HepG2 (cell line): ENCODE measurements at regions not wholly inside any gene's neighbourhood (a gene's known extent, or its start where the extent isn't known, plus 50 kb on each side); places are given as distances from the start of the nearest gene placed in this dataset.

ENCODE experiments used
- ARID4A ChIP-seq: sonication (generic); formaldehyde crosslinking; IDR thresholded peaks from 2 replicates; pipeline ENCODE4 v1.5.0; 2020; ENCODE audit warnings: mild to moderate bottlenecking, missing genetic modification reagents, borderline replicate concordance
- ARNT2 ChIP-seq: sonication (generic); formaldehyde crosslinking; IDR thresholded peaks from 2 replicates; pipeline ENCODE4 v1.8.0; 2022; ENCODE audit warnings: mild to moderate bottlenecking, low read depth, missing genetic modification reagents, moderate library complexity
- BRD4 ChIP-seq: sonication (generic); formaldehyde crosslinking; IDR thresholded peaks from 2 replicates; pipeline ENCODE4 v1.4.0; 2020; ENCODE audit warnings: missing genetic modification reagents
- DMAP1 ChIP-seq: IDR thresholded peaks from 2 replicates; pipeline ENCODE4 v1.6.1; 2016
- GATAD2A ChIP-seq: IDR thresholded peaks from 2 replicates; pipeline ENCODE4 v1.6.1; 2016
- IKZF4 ChIP-seq: sonication (generic); formaldehyde crosslinking; IDR thresholded peaks from 2 replicates; pipeline ENCODE4 v1.5.1; 2020; ENCODE audit warnings: borderline replicate concordance, mild to moderate bottlenecking, low read depth, missing genetic modification reagents; ENCODE audit errors: not compliant biosample characterization
- KDM6A ChIP-seq: IDR thresholded peaks from 2 replicates; pipeline ENCODE4 v1.6.1; 2016; ENCODE audit warnings: low read depth
- NFIB ChIP-seq: sonication (generic); formaldehyde crosslinking; IDR thresholded peaks from 2 replicates; pipeline ENCODE4 v1.9.0; 2021; ENCODE audit warnings: missing genetic modification reagents, mild to moderate bottlenecking, borderline replicate concordance
- NPAS2 ChIP-seq: sonication (generic); formaldehyde crosslinking; IDR thresholded peaks from 2 replicates; pipeline ENCODE4 v1.8.0; 2022; ENCODE audit warnings: mild to moderate bottlenecking, missing genetic modification reagents, borderline replicate concordance
- NR2C2 ChIP-seq: sonication (generic); formaldehyde crosslinking; IDR thresholded peaks from 2 replicates; pipeline ENCODE4 v1.4.0; 2020; ENCODE audit warnings: missing genetic modification reagents, mild to moderate bottlenecking, moderate library complexity, borderline replicate concordance
- RAD51 ChIP-seq: fragments of 450-650 bp; IDR thresholded peaks from 2 replicates; pipeline ENCODE4 v1.6.1; 2016; ENCODE audit warnings: borderline replicate concordance
- REXO4 ChIP-seq: sonication (generic); formaldehyde crosslinking; IDR thresholded peaks from 2 replicates; pipeline ENCODE4 v1.8.0; 2022; ENCODE audit warnings: missing genetic modification reagents, mild to moderate bottlenecking, borderline replicate concordance
- RFXAP ChIP-seq: sonication (generic); formaldehyde crosslinking; IDR thresholded peaks from 2 replicates; pipeline ENCODE4 v1.4.0; 2020; ENCODE audit warnings: missing genetic modification reagents, borderline replicate concordance
- SP5 ChIP-seq: IDR thresholded peaks from 2 replicates; pipeline ENCODE4 v1.6.1; 2016; ENCODE audit warnings: low read depth, borderline replicate concordance
- YEATS2 ChIP-seq: sonication (generic); formaldehyde crosslinking; IDR thresholded peaks from 2 replicates; pipeline ENCODE4 v1.4.0; 2020; ENCODE audit warnings: missing genetic modification reagents, borderline replicate concordance
- ZBTB20 ChIP-seq: sonication (generic); formaldehyde crosslinking; IDR thresholded peaks from 2 replicates; pipeline ENCODE4 v1.8.1; 2023; ENCODE audit warnings: missing genetic modification reagents, low read depth, mild to moderate bottlenecking, borderline replicate concordance
- ZNF33B ChIP-seq: sonication (generic); formaldehyde crosslinking; IDR thresholded peaks from 2 replicates; pipeline ENCODE4 v1.5.1; 2020; ENCODE audit warnings: mild to moderate bottlenecking, missing genetic modification reagents
- ZNF431 ChIP-seq: sonication (generic); formaldehyde crosslinking; IDR thresholded peaks from 2 replicates; pipeline ENCODE4 v1.9.0; 2022; ENCODE audit warnings: missing genetic modification reagents, low read depth, mild to moderate bottlenecking, borderline replicate concordance
- ZNF609 ChIP-seq: sonication (generic); formaldehyde crosslinking; IDR thresholded peaks from 2 replicates; pipeline ENCODE4 v1.4.0; 2020; ENCODE audit warnings: mild to moderate bottlenecking, missing genetic modification reagents, borderline replicate concordance
- ZNF7 ChIP-seq: IDR thresholded peaks from 2 replicates; pipeline ENCODE4 v1.6.1; 2016; ENCODE audit warnings: missing biosample characterization, missing genetic modification reagents

GRCh38 chr2:8574196-8575037 is 107.4 kb upstream of the ID2 start (continued):
- TF ChIP-seq ARID4A (CRISPR knock-in tag) (peak; percentile 67), NPAS2 (CRISPR knock-in tag) (no peak), RAD51 (no peak), SP5 (peak; percentile 71), ZNF33B (peak; percentile 91), IKZF4 (peak; percentile 28), ZNF7 (CRISPR knock-in tag) (no peak), NFIB (CRISPR knock-in tag) (no peak), ARNT2 (CRISPR knock-in tag) (peak; percentile 19; the same call in 1 of the 2 replicates), ZNF609 (peak; percentile 96), REXO4 (CRISPR knock-in tag) (no peak), KDM6A (peak; percentile 75), BRD4 (CRISPR knock-in tag) (peak; percentile 81; the same call in 1 of the 2 replicates), YEATS2 (CRISPR knock-in tag) (peak; percentile 61; the same call in 1 of the 2 replicates), RFXAP (CRISPR knock-in tag) (peak; percentile 15; the same call in 1 of the 2 replicates), GATAD2A (CRISPR knock-in tag) (peak; percentile 91), ZNF431 (CRISPR knock-in tag) (peak; percentile 76; the same call in 1 of the 2 replicates), NR2C2 (peak; percentile 84), ZBTB20 (peak; percentile 96), DMAP1 (CRISPR knock-in tag) (0 out of 2 replicates have a peak, but pooled peaks have one; percentile 35)
